GM12892 (cell line): ENCODE measurements at regions not wholly inside any gene's neighbourhood (a gene's known extent, or its start where the extent isn't known, plus 50 kb on each side); places are given as distances from the start of the nearest gene placed in this dataset.

ENCODE experiments used
- POLR2AphosphoS5 ChIP-seq: IDR thresholded peaks from 2 replicates; pipeline ENCODE4 v1.6.1; 2011; ENCODE audit warnings: low read depth, low read length, control low read depth
- TAF1 ChIP-seq: IDR thresholded peaks from 2 replicates; pipeline ENCODE4 v1.6.1; 2011; ENCODE audit warnings: low read depth, mild to moderate bottlenecking, control low read depth, low read length, borderline replicate concordance

- no peak for TF ChIP-seq TAF1
- TF ChIP-seq POLR2AphosphoS5 = no peak
Measured at GRCh38 chr14:42437809-42438208, 831.1 kb downstream of the LRFN5 start.
